Stimulated activated CD8-positive, alpha-beta memory T cell treated with anti-CD3 and anti-CD28 coated beads, Interleukin-12 subunit alpha, Interleukin-12 subunit beta, amount 100 ng/mL, for 4 hours (primary cell): ENCODE measurements at regions not wholly inside any gene's neighbourhood (a gene's known extent, or its start where the extent isn't known, plus 50 kb on each side); places are given as distances from the start of the nearest gene placed in this dataset.
"Not testable (repeated sequence)": the region's sequence is repeated elsewhere in the genome, so short reads cannot be mapped to it uniquely, and the experiment has no call there.

Source experiments
- DNase-seq: peaks from one replicate; pipeline ENCODE4 v3.0.0-alpha.2; 2020; ENCODE audit warnings: low read depth

GRCh38 chr1:96865731-96866685 is 144.4 kb downstream of the PTBP2 start:
- DNase-seq: no peak

- no peak for DNase-seq
Observed at GRCh38 chr1:96872757-96873156, 151.2 kb downstream of the PTBP2 start.

- no peak for DNase-seq
Observed at GRCh38 chr1:96878640-96879039, 157.1 kb downstream of the PTBP2 start.

- no peak for DNase-seq
Observed at GRCh38 chr1:96880626-96881025, 159.0 kb downstream of the PTBP2 start.

- no peak for DNase-seq
Observed at GRCh38 chr1:96882096-96882495, 160.5 kb downstream of the PTBP2 start.

- no peak for DNase-seq
Observed at GRCh38 chr1:96886474-96886873, 164.9 kb downstream of the PTBP2 start.

- no peak for DNase-seq
Observed at GRCh38 chr1:96887501-96887900, 165.9 kb downstream of the PTBP2 start.

GRCh38 chr1:96901783-96902363 is 180.3 kb downstream of the PTBP2 start:
- DNase-seq: no peak

GRCh38 chr1:96912248-96912647 is 190.7 kb downstream of the PTBP2 start:
- DNase-seq: no peak

- not testable (repeated sequence) for DNase-seq
Observed at GRCh38 chr1:96915701-96916100, 194.1 kb downstream of the PTBP2 start.

- no peak for DNase-seq
Observed at GRCh38 chr1:96918406-96918805, 196.8 kb downstream of the PTBP2 start.

- no peak for DNase-seq
Observed at GRCh38 chr1:96922181-96922580, 200.6 kb downstream of the PTBP2 start.

GRCh38 chr1:96923753-96924152 is 202.2 kb downstream of the PTBP2 start:
- DNase-seq: no peak

GRCh38 chr1:96926176-96926575 is 204.6 kb downstream of the PTBP2 start:
- DNase-seq: no peak

GRCh38 chr1:96927125-96927524 is 205.5 kb downstream of the PTBP2 start:
- DNase-seq: no peak

- DNase-seq: no peak
Observed at GRCh38 chr1:96931136-96931535, 209.6 kb downstream of the PTBP2 start.

GRCh38 chr1:96934282-96934681 is 212.7 kb downstream of the PTBP2 start:
- no peak for DNase-seq

- DNase-seq: no peak
Observed at GRCh38 chr1:96944432-96945092, 223.0 kb downstream of the PTBP2 start.

GRCh38 chr1:96945509-96946084 is 224.0 kb downstream of the PTBP2 start:
- no peak for DNase-seq

- DNase-seq: no peak
Observed at GRCh38 chr1:96955307-96956012, 233.9 kb downstream of the PTBP2 start.

- DNase-seq: no peak
Observed at GRCh38 chr1:96962216-96962615, 240.6 kb downstream of the PTBP2 start.

- no peak for DNase-seq
Observed at GRCh38 chr1:96962751-96963211, 241.2 kb downstream of the PTBP2 start.
